ENCODE measurements at regions not wholly inside any gene's neighbourhood (a gene's known extent, or its start where the extent isn't known, plus 50 kb on each side); places are given as distances from the start of the nearest gene placed in this dataset.

DNA sequence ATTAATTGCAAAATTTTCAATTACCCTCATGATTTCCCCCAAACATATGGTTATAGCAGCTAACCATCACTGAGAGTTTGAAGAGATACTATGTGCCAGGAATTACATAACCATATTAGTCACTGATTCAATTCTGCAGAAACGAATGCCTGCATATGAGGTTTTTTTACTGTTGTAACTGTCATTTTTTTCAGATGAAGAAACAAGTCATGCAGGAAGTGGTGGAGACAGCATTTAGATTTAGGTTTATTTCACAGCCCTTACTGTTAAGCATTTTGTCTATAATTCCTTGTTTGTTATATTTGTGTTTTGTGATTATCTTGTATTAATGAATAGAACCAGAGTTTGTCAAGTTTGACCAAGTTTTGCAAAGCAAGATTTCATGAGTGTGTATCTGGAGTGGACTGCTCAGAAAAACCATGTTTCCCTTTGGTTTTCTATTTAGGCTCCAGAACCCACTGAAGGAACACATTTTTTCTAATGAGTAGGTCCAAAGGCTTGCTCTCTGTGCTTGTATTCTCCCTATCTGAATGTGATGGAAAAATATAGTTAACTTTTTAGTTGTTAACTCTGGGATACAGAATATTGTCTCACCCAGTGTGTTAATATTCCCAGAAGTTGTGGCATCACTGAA lies 308.5 kb upstream of the ADAMTS5 start:
- CTCF ChIA-PET: no interaction called here
- Mint-ChIP-seq H3K27ac (ENCODE audit: unreplicated experiment) (no peak overlapping the region), H3K4me3 (ENCODE audit: unreplicated experiment) (no peak overlapping the region), H3K27me3 (ENCODE audit: insufficient read depth, unreplicated experiment) (no peaks in the 10 kb centered on the region), H3K9me3 (ENCODE audit: unreplicated experiment) (peaks cover 11% of the 10 kb centered on the region), H3K36me3 (ENCODE audit: insufficient read depth, unreplicated experiment) (no peaks in the 10 kb centered on the region), H3K4me1 (ENCODE audit: low read depth, unreplicated experiment) (peaks cover 7% of the 10 kb centered on the region)
- DNase-seq: no peak
- TF ChIP-seq, protein P1, sequence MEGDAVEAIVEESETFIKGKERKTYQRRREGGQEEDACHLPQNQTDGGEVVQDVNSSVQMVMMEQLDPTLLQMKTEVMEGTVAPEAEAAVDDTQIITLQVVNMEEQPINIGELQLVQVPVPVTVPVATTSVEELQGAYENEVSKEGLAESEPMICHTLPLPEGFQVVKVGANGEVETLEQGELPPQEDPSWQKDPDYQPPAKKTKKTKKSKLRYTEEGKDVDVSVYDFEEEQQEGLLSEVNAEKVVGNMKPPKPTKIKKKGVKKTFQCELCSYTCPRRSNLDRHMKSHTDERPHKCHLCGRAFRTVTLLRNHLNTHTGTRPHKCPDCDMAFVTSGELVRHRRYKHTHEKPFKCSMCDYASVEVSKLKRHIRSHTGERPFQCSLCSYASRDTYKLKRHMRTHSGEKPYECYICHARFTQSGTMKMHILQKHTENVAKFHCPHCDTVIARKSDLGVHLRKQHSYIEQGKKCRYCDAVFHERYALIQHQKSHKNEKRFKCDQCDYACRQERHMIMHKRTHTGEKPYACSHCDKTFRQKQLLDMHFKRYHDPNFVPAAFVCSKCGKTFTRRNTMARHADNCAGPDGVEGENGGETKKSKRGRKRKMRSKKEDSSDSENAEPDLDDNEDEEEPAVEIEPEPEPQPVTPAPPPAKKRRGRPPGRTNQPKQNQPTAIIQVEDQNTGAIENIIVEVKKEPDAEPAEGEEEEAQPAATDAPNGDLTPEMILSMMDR (IDR thresholded peaks at IDR 0.05; ENCODE audit: insufficient read depth in 1 of 2, low read depth in 1 of 2, low read length in 1 of 2, severe bottlenecking in 1 of 2, unreplicated experiment in 1 of 2): no peak
- H3K36me3 ChIP-seq (ENCODE audit: control insufficient read depth, insufficient read depth, low read length): no peaks in the 10 kb centered on the region
- POLR2A ChIA-PET: no interaction called here
- BruUV-seq (replicated peaks): no TSS peak
- no peaks in the 10 kb centered on the region for H3K9me3 ChIP-seq
- intact Hi-C loops (cut with micrococcal nuclease; ENCODE audit: unreplicated experiment): no loop called here
- peaks cover 5% of the 10 kb centered on the region; the same call in 1 of the 2 replicates for H3K4me1 ChIP-seq
- no peaks in the 10 kb centered on the region for H3K27me3 ChIP-seq (replicated peaks; ENCODE audit: control insufficient read depth, insufficient read depth, low read length)
- H3K4me3 ChIP-seq (ENCODE audit: low read depth, low read length): no peak overlapping the region

DNA sequence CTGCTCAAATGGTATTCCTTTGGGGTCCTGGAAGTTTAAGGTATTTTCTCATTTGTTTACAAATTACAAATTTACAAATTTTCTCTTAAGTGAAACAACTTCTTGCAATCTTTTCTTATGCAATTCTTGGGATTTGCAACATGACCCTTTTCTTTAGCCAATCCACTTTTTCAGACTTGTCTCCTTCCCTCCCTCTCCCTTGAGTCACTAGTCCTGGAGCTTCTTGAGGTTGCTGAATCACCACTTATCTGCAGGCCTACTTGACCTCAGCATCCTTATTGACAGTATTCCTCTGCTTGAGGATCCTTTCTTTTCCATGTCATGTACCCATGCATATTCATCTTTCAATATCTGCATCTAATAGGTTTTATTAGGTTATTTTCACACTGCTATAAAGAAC lies 302.8 kb upstream of the ADAMTS5 start:
- no peaks in the 10 kb centered on the region for H3K27me3 Mint-ChIP-seq (ENCODE audit: insufficient read depth, unreplicated experiment)
- Histone ChIP-seq H3K9me3 (no peaks in the 10 kb centered on the region), H3K27me3 (replicated peaks; ENCODE audit: control insufficient read depth, insufficient read depth, low read length) (no peaks in the 10 kb centered on the region), H3K4me3 (ENCODE audit: low read depth, low read length) (no peak overlapping the region), H3K4me1 (no peaks in the 10 kb centered on the region), H3K36me3 (ENCODE audit: control insufficient read depth, insufficient read depth, low read length) (no peaks in the 10 kb centered on the region)
- POLR2A ChIA-PET: no interaction called here
- CTCF ChIA-PET: no interaction called here
- no peaks in the 10 kb centered on the region for H3K36me3 Mint-ChIP-seq (ENCODE audit: insufficient read depth, unreplicated experiment)
- no peak overlapping the region for H3K4me3 Mint-ChIP-seq (ENCODE audit: unreplicated experiment)
- no TSS peak for BruUV-seq (replicated peaks)
- no peaks in the 10 kb centered on the region for H3K9me3 Mint-ChIP-seq (ENCODE audit: unreplicated experiment)
- H3K27ac Mint-ChIP-seq (ENCODE audit: unreplicated experiment): no peak overlapping the region
- intact Hi-C loops (cut with micrococcal nuclease; ENCODE audit: unreplicated experiment): no loop called here
- TF ChIP-seq, protein P1 (IDR thresholded peaks at IDR 0.05; ENCODE audit: insufficient read depth in 1 of 2, low read depth in 1 of 2, low read length in 1 of 2, severe bottlenecking in 1 of 2, unreplicated experiment in 1 of 2): no peak
- no peaks in the 10 kb centered on the region for H3K4me1 Mint-ChIP-seq (ENCODE audit: low read depth, unreplicated experiment)
- DNase-seq: no peak

DNA sequence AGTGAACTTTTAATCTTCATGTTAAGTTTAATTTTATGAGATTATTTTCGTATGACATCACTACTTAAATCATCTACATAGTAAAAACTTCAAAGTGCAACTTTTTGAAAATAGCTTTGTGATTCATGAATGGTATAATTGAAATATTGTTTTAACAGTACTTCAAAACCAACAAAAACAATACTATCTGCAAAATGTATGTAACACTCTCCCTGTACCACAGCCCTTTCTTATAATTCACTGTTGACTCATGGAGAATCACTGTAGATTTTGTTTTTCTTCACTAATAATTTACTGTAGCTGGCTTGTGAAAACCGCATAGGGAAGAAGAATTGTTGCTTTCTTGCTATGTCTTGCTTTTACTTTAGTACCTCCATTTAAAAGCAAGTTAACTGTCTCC lies 301.4 kb upstream of the ADAMTS5 start:
- intact Hi-C loops (cut with micrococcal nuclease; ENCODE audit: unreplicated experiment): no loop called here
- POLR2A ChIA-PET: no interaction called here

More for the DNA sequence above, 301.4 kb upstream of the ADAMTS5 start:
- no peaks in the 10 kb centered on the region for H3K36me3 ChIP-seq (ENCODE audit: control insufficient read depth, insufficient read depth, low read length)
- Mint-ChIP-seq H3K4me1 (ENCODE audit: low read depth, unreplicated experiment) (no peaks in the 10 kb centered on the region), H3K4me3 (ENCODE audit: unreplicated experiment) (no peak overlapping the region), H3K36me3 (ENCODE audit: insufficient read depth, unreplicated experiment) (no peaks in the 10 kb centered on the region), H3K9me3 (ENCODE audit: unreplicated experiment) (no peaks in the 10 kb centered on the region), H3K27ac (ENCODE audit: unreplicated experiment) (no peak overlapping the region), H3K27me3 (ENCODE audit: insufficient read depth, unreplicated experiment) (no peaks in the 10 kb centered on the region)
- CTCF ChIA-PET: no interaction called here
- H3K4me1 ChIP-seq: no peaks in the 10 kb centered on the region
- DNase-seq: no peak
- TF ChIP-seq, protein P1 (IDR thresholded peaks at IDR 0.05; ENCODE audit: insufficient read depth in 1 of 2, low read depth in 1 of 2, low read length in 1 of 2, severe bottlenecking in 1 of 2, unreplicated experiment in 1 of 2): no peak
- H3K9me3 ChIP-seq: no peaks in the 10 kb centered on the region
- no peak overlapping the region for H3K4me3 ChIP-seq (ENCODE audit: low read depth, low read length)
- H3K27me3 ChIP-seq (replicated peaks; ENCODE audit: control insufficient read depth, insufficient read depth, low read length): no peaks in the 10 kb centered on the region
- BruUV-seq (replicated peaks): no TSS peak

All from Caco-2 (cell line).